22Rv1 (cell line): ENCODE measurements at regions not wholly inside any gene's neighbourhood (a gene's known extent, or its start where the extent isn't known, plus 50 kb on each side); places are given as distances from the start of the nearest gene placed in this dataset.

Experiments
- ZFX ChIP-seq: fragments of 450-650 bp; IDR thresholded peaks from 2 replicates; pipeline ENCODE4 v1.6.1; 2017; ENCODE audit warnings: antibody characterized with exemption, borderline replicate concordance
- TF ChIP-seq, protein P1 (sequence below): fragments of 450-650 bp; IDR thresholded peaks from 2 replicates; pipeline ENCODE4 v1.5.1; 2017; ENCODE audit warnings: mild to moderate bottlenecking

DNA sequence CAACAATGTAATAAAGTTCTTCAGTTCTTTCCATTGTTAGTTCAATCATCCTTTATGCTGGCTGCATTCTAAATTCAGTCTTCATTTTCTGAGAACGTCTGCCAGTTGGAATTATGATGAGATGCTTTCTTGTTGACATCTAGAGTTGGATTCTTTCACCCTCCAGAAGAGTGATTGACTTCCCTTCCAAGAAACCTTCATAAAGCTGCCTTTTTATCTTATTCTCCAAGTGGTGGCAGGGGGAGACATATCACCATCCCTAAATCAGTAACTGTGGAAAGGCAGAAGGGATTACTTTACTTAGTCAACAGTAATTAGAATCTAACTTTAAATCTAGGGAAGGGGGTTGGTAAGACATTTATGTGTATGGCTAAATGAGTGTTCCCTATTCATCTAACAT, 86.8 kb upstream of the GULP1 start:
- TF ChIP-seq, protein P1, sequence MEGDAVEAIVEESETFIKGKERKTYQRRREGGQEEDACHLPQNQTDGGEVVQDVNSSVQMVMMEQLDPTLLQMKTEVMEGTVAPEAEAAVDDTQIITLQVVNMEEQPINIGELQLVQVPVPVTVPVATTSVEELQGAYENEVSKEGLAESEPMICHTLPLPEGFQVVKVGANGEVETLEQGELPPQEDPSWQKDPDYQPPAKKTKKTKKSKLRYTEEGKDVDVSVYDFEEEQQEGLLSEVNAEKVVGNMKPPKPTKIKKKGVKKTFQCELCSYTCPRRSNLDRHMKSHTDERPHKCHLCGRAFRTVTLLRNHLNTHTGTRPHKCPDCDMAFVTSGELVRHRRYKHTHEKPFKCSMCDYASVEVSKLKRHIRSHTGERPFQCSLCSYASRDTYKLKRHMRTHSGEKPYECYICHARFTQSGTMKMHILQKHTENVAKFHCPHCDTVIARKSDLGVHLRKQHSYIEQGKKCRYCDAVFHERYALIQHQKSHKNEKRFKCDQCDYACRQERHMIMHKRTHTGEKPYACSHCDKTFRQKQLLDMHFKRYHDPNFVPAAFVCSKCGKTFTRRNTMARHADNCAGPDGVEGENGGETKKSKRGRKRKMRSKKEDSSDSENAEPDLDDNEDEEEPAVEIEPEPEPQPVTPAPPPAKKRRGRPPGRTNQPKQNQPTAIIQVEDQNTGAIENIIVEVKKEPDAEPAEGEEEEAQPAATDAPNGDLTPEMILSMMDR: no peak
- no peak for TF ChIP-seq ZFX
